NCI-H1092 (cell line): ENCODE measurements at regions not wholly inside any gene's neighbourhood (a gene's known extent, or its start where the extent isn't known, plus 50 kb on each side); places are given as distances from the start of the nearest gene placed in this dataset.
"Not testable (repeated sequence)": the region's sequence is repeated elsewhere in the genome, so short reads cannot be mapped to it uniquely, and the experiment has no call there.

Experiments used
- DNase-seq: peaks from one replicate; lab custom pipeline; 2025; lab: John Stamatoyannopoulos, UW

DNA sequence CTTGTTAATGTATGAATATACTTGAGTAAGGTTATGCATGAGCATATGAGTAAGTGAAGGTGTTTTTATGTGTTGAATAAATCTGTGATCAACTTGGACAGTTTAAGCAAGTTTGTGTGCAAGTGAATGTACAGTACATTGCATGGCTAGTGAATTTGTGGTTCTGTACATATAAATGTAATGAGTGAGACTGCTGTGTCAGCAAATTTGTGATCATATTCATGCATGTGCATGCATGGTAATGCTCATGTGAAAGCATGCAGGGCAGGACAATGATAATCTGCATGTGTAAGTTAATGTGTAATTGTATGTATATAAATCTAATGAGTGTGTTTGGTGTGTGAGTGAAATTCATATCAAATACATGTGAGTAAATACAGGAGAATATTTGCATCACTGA lies 188.5 kb downstream of the PWWP3B start:
- DNase-seq, result no peak

DNA sequence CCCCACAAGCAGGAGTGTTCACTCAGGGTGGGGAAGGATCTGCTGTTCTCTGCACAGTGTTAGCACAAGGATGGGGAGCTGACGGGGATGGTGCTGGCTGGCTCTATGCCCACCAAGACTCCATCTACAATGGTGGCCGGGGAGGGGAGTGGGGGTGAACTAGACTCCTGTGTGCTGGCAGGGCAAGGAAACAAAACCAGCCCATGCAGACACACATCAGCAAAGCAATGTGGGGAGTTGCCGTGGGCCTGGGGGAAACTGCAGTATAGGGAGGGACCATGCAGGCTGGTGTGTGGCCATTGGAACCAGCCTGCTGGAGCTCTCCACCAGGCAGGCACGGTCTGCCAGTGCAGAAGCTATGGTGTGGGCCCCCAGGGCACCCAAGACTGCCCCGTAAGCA lies 195.1 kb downstream of the PWWP3B start:
- DNase-seq, result no peak

DNA sequence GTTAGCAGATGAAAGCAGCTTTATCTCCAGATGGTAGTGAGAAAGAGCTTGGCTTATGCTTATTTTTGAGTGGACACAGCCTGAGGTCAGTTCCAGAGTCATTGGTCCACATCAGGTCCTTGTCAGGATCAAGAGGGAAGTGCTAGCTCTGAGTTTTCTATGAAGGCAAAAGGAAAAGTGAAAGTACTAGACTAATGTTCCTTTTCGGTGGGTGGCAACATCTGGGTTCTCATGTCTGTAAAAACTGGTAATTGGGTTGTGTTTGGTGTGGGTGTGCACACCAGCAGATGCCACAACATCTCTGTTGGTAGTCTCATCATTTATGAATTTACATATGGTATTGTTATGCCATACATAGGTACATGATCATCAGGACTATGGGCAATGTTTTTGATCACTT lies 210.5 kb downstream of the PWWP3B start:
- no peak for DNase-seq

DNA sequence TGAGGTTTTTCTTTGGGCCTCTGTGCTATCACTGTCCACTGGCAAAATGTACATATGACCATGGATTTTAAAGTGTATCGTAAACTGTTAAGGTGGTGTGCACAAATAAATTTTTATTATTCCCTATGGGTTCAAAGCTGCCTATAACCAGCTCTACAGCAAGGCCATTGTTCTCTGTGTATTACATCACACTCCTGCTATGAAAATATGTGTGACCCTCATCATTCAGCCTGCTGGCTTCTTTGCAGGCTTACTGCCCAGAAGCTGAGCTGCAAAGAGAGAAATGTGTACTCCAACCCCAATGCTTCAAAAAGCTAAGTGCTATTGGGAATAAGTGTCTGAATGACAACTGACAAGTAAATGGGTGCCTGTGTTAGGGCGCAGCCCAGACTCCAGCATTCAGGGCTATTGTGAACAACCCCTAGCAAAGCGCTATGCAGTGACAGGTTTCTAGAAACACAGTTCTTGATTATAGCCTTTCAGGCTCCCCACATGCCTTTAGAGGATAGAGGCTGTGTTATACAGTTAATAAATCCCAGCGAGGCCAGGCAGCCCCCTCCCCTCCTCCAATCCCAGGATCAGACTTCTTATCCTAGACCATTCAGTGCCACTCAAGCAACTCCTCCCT lies 220.4 kb upstream of the RADX start:
- no peak for DNase-seq

DNA sequence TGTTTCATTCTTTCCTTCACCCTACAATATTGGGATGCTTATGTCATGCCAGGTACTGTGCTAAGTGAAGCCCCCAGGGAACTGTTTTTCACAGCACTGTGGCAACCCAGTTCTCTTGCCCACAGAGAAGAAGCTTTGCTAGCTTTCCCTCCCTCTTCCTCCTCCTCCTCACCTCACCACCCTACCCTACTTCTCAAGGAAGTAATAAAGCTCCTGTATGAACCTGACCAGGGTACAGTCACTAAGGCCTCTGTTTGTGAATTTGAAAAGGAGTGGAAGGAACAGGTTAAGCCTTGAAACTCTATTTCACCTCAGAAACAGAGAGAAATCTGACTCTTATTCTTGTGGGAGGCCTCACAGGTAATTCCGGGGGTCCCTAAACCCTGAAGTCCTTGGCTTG lies 219.4 kb upstream of the RADX start:
- no peak for DNase-seq

DNA sequence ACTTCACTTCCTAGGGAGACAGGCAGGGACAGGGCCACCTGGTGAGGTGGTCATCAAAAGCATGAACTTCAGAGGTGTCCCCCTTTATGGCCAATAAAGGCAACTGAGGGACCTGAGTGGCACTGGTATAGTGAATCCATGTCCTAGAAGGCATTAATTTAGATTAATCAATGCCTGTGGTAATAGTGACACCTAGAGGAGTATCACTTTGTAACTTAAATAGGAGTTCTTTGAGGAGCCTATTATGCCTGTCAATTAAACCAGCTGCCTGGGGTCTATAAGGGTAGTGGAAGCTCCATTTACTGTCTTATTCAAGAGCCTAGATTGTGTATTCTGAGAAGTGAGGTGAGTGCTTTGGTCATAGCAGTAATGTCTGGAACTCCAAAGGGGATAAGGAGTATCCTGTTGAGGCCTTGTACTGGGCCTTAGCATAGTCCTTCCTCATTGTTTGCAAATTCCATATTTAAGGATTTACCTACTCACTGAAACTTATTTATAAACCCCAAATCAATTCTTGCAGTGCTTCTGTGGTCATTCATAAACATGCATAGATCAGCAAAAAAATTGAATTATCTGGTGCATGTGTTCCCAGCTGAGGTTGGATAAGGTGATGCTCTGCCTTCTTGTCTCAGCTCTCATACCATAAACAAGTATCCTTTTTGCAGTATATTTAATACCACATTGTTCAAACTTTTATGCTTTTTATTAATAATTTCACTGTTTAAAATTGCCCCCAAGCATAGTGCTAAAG lies 213.8 kb upstream of the RADX start:
- DNase-seq, result no peak

DNA sequence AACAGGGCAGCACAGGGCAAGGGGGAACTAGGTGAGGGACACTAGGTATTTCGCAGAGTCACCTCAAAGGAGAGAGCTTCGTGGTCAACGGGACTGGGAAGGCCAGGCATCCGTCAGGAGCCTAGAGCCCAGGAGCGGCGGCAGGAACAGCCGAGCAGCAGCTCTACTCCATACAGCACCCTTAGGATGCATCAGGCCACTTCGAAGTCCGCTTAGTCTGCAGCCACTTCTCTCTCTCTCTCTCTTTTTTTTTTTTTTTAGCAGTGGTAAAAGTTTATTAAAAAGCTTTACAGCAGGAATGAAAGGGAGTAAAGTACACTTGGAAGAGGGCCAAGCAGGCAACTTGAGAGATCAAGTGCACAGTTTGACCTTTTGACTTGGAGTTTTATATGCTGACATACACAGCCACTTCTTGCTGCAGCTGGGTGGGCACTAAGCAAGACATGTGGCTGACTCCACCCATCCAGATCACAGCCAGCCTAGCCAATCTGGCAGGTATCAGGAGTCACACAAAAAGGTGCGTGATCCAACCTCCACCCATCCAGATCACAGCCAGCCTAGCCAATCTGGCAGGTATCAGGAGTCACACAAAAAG lies 209.7 kb upstream of the RADX start:
- DNase-seq, result no peak

DNA sequence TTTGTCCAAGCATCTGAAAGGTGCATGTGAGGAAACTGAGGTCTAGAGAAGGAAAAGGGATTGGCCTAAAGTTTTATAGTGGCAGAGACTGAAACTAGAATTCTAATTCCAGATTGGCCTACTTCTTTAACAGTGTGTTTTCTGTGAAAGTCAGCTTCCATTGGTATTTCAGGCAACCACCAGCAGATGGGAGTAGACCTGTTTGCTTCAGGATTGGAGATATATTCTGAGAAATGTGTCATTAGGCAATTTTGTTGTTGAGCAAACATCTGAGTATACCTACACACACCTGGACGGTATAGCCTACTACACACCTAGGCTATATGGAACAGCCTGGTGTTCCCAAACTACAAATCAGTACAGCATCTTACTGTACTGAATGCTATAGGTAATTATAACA lies 207.3 kb upstream of the RADX start:
- no peak for DNase-seq

DNA sequence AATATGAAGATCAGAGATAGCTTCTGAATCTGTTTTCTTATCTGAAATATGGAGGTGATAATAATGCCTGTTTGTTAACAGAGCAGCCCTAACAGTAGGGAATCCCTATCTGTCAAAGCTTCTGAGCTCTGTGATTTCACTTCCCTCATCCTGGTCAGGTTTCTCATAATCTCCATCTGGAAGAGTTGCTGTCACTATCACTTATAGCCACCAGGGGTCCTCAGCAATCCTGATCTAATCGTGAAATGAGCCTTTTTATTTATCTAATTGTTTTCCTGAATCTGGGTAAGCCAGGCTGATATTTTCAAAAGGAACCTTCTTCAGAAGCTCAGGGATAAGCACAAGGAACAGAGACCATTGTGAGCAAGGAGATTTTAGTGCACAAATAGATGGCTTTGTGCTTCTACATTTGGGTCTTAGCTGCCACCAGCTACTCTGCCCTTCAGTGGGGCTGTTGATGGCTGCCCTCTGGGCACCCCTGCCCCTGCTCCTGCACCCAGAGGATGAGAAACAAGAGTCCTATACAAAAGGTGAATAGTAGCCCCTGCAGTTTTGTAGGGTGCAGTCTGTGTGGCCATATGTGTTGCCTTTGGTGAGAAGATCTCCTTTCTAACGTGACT lies 196.4 kb upstream of the RADX start:
- peak; percentile 1 for DNase-seq

DNA sequence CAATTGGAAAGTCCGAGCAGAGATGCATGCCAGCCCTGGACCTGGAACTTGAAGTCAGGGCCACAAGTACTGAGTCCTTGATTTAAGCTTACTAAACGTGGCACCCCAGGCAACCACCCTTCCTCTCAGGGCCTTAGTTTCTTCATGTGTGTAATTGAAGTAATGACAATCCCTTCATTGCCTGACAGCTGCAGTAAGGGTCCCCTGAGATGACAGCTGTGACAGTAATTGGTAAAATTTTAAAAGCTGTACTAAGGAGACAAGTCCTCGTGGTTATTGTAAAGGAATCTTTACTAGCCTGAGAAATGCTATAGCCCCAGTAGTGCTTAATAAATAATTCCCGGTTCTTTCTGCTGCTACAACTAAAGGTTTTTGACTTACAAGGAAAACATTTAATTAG lies 175.1 kb upstream of the RADX start:
- DNase-seq, result no peak

DNA sequence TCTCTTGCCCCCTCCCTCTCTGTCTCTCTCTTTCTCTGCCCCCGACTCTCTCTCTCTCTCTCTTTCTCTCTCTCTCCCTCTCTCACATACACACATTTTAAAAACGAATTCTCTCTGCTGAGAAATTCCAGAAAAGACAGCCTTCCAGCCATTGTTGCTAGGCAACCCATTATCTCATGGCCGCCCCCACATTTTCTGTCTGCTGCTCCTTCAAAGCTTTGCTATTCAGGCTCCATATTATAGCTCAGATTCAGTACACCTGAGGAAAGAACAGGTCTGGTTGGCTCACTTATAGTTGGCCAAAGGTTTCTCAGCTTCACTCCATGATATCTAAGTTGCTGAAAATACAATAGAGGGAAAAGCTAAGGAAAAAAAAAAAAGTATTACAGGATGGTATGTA lies 174.4 kb upstream of the RADX start:
- no peak for DNase-seq

DNA sequence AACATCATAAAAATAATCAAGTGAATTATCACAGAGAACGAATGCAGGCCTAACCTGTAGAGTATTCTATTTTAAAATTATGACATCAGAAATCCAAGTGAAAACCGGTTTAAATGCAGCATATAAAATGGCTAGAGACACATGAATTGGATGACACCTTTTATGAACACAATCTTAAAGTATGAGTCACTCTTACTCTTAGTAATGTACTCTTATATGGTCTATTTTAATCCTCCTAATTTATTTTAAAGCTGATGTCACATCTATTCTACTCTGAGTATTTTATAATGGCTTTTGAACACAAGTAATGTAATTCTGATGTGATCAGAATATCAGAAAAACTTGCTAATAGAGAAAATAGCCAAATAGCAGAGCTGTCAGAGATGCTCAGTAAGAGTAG lies 161.4 kb upstream of the RADX start:
- DNase-seq, result no peak

DNA sequence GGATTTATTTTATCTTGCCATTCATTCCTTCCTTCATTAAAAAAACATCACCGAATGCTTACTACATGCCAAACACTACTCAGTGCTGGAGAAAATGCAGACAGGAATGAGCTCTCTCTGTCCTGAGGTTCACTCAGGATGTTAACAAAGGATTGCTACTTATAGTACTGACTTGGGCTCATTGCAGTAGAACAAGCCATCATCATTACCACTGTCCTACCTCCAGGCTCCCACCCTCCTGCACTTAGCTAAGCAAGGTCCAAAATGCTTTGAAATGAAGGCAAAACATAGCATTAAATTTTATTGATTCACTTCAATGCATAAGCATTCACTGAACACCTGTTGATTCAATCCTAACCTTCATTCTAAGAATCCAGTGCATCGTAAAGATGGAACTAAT lies 159.8 kb upstream of the RADX start:
- no peak for DNase-seq

DNA sequence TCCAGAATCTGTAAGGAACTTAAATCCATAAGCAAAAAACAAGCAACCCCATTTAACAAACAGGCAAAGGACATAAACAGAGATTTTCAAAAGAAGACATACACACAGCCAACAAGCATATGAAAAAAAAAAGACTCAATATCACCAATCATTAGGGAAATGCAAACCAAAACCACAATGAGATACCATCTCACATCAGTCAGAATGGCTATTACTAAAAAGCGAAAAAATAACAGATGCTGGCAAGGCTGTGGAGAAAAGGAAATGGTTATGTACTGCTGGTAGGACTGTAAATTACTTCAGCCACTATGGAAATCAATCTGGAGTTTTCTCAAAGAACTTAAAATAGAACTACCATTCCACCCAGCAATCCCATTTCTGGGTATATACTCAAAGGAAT lies 156.8 kb upstream of the RADX start:
- DNase-seq, result no peak

DNA sequence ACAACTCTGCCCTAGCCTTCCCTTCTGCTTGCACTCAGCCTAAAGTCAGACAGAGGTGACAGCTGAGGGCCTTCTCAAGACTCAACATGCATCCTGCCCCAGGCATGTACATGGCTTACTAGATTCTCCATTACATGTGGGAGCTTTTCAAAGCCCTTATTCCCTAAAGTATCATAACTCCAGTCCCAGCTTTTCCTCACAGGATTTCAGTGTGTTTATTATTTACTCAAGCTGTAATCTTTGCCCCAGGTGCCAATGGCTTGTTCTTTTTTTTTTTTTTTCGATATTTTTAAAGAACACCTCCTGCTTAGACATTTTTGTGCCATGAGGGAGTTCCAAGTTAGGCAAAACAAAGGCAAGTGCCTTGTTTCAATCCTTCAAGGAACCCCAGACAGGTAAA lies 154.0 kb upstream of the RADX start:
- no peak for DNase-seq

DNA sequence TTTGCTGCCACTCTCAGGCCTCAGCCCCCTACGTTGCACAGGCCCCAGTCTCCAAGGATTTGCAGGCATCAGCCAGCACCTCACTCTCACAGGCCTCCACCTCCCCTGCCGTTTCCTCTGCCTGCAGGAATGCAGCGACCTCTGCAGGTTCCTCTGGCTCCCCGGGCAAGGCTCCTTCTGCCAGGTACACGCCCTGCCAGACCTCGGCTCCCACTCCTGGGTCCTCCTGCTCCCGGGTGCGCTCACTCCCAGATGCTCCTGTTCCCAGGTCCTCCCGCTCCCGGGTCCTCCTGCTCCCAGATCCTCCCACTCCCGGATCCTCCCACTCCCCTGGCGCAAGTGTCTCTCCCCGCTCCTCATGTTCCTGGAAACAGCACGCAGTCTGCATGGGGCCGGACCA lies 144.4 kb upstream of the RADX start:
- DNase-seq, result no peak

DNA sequence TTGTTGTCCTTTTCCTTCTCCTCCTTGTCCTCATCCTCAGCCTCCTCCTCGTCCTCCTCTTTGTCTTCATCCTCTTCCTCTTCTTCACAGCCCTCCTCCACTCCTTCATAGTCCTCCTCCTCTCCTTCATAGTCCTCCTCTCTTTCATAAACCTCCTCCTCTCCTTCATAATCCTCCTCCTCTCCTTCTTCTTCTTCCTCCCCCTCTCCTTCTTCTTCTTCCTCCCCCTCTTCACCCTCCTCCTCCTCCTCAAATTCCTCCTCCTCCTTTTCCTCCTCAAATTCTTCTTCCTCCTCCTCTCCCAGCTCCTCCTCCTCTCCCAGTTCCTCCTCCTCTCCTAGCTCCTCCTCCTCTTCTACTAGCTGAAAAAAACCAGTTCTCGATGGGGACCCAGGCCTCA lies 143.8 kb upstream of the RADX start:
- DNase-seq, result no peak

DNA sequence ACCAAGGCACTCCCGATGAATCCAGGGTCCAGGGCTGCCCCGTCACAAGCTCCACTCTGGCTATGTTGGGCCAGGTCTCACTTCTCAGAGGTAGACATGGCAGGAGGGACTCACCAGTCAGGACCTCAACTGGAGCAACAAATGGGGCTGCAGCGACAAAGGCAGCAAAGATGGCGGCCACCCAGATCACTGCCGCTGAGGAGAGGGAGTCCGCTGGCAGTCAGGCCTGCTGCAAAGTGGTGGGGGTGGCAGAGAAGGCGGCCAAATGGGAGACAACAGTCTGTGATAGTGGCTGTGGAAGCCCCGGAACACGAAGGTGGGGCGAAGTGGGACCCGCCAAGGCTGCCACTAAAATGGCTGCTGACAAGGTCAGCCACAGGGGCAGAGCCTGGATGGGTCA lies 143.3 kb upstream of the RADX start:
- no peak for DNase-seq

DNA sequence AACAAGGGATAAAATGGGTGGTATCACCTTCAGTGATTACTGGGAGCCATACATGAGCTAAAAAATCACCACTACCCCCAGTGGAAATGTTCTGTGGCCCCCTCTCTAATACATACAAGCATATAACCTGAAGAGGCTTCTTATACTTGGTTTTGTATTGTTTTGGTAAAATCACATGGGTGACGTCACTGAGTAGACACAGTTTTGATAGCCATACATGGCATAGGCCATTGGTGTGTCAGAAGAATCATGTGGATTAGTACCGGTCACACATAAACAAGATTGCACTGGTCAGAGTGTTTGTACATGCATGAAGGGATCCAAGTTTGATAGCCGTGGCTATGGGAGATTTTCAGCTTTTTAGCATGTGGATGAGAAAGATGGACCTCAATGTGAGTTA lies 131.9 kb upstream of the RADX start:
- no peak for DNase-seq

DNA sequence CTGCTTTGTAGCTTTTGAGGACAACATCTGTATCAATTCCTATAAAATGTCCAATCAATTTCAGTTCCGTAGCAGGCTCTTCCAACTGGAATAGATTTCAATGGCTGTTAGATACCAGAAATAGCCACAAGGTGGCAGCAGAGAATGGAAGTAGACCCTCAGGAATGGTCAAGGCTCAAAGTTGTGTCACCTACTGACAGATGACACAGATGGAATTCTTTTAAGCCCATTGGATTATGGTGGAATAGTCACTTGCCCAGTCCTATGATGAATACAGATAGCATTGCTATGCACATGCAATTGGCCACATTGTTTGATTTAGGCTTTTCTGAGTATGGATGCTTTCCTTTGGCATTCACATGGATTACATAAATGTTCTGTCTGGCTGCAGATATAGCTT lies 130.4 kb upstream of the RADX start:
- peak; percentile 28 for DNase-seq

DNA sequence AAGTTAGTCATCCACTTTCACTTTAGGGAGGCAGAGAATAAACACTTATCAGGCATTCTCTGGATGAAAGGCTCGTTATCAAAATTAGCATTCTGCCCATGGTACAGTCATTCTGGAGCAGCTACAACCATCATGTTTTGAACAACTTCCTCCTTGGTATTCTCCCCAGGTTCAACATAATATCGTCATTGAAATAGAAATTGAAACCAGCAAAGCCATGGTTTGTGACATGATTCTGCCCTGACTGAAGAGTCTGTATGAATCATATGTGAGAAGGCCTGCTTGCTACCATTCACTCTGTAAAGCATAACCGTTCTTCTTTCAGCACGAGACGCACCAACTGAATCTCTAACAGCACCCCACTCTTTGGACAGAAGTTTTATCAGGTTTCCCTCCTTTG lies 127.5 kb upstream of the RADX start:
- no peak for DNase-seq

DNA sequence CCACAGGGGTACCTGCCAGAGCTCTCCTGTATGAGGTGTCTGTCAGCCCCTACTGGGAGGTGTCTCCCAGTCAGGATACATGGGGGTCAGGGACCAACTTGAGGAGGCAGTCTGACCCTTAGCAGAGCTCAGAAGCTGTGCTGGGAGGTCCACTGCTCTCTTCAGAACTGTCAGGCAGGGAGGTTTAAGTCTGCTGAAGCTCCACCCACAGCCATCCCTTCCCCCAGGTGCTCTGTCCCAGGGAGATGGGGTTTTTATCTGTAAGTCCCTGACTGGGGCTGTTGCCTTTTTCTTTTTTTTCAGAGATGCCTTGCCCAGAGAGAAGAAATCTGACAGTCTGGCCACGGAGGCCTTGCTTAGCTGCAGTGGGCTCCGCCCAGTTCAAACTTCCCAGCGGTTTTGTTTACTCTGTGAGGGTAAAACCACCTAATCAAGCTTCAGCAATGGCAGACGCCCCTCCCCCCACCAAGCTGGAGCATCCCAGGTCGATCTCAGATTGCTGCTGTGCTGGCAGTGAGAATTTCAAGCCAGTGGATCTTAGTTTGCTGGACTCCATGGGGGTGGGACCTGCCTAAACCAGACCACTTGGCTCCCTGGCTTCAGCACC lies 118.5 kb upstream of the RADX start:
- DNase-seq, result not testable (repeated sequence)

DNA sequence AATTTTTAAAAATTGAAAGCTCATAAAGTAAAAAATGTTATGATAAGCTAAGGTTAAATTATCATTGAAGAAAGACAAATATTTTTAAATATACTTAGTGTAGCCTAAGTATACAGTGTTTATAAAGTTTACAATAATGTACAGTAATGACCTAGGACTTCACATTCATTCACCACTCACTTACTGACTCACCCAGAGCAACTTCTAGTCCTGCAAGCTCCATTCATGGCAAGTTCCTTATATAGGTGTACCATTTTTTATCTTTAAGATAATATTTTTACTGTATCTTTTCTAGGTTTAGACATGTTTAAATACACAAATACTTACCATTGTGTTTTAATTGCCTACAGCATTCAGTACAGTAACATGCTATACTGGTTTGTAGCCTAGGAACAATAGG lies 112.3 kb upstream of the RADX start:
- no peak for DNase-seq
